H1 (cell line): ENCODE measurements at regions not wholly inside any gene's neighbourhood (a gene's known extent, or its start where the extent isn't known, plus 50 kb on each side); places are given as distances from the start of the nearest gene placed in this dataset.

Experiments used
- E2F6 ChIP-seq: IDR thresholded peaks from 2 replicates; pipeline ENCODE4 v1.6.1; 2012; ENCODE audit warnings: inconsistent platforms
- PHF8 ChIP-seq: fragments of 200-600 bp; sonication (generic); conservative IDR thresholded peaks from 2 replicates; pipeline ENCODE4 v1.7.1; 2012; ENCODE audit warnings: low read depth, mild to moderate bottlenecking, inconsistent platforms, low read length, moderate library complexity

- no peak for TF ChIP-seq E2F6
- no peak for TF ChIP-seq PHF8
Observed at GRCh38 chr20:23164176-23164601, 78.1 kb upstream of the CD93 start (continued).
